ENCODE measurements at regions not wholly inside any gene's neighbourhood (a gene's known extent, or its start where the extent isn't known, plus 50 kb on each side); places are given as distances from the start of the nearest gene placed in this dataset.
"Not testable (repeated sequence)": the region's sequence is repeated elsewhere in the genome, so short reads cannot be mapped to it uniquely, and the experiment has no call there.

GRCh38 chr17:20855910-20856470 lies 186.8 kb downstream of the USP22 start:
- TF ChIP-seq CTCF, POLR2A (IDR thresholded peaks at IDR 0.05): not testable (repeated sequence)
